ENCODE measurements at regions not wholly inside any gene's neighbourhood (a gene's known extent, or its start where the extent isn't known, plus 50 kb on each side); places are given as distances from the start of the nearest gene placed in this dataset.

DNA sequence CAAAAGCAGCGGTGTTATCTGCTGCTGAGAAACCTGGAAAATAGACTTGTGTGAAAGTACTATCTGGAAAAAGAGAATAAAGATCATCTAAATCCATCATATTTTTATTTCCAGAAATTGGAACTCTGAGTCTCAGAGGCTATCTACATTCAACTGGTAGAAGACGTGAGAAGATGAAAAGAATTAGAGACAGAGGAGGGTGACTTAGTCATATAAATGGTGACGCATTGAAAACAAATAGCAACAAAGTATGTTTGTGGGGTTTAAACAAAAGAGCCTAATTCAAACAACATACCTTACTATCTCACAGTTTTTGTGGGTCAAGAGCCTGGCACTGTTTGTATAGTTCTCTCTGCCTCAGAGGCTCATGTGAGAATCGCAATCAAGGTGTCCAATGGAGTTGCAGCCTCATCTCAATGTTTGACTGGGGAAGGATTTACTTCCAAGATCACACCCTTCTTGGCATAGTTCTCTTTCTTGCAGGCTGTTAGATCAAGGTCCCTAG, 757.1 kb upstream of the SLC35B3 start:
- H3K27ac ChIP-seq (ENCODE audit: low read length) = no peak overlapping the region
- H3K4me3 ChIP-seq (ENCODE audit: low read length) = no peak overlapping the region
- DNase-seq = no peak
- no peaks in the 10 kb centered on the region for H3K4me1 ChIP-seq (ENCODE audit: control insufficient read depth, insufficient read depth, low read length)
- 43% methylated on average over 2 of the region's 4 CpGs for WGBS (ENCODE audit: insufficient coverage, low lambda C conversion rate)
- H3K36me3 ChIP-seq (ENCODE audit: control insufficient read depth, insufficient read depth, low read length) = no peaks in the 10 kb centered on the region
- no peaks in the 10 kb centered on the region for H3K27me3 ChIP-seq (ENCODE audit: control insufficient read depth, insufficient read depth, low read length)
- no peaks in the 10 kb centered on the region for H3K9me3 ChIP-seq (ENCODE audit: control insufficient read depth, low read depth, low read length)

DNA sequence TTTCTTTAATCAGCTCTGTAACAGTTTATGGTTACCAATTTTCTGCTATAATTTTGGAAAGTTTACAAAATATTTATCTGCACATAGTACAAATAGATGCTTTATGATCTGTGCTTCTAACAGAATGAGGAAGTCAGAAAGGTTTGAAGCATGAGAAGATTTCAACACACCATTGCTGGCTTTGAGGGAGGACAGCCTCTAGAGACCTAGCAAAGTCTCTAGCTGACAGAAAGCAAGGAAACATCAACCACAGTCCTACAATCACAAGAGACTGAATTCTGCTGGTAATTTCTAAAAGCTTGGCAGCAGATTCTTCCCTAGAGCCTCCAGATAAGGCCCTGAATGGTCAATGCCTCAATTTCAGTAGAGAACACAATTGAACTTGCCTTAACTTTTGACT, 750.8 kb upstream of the SLC35B3 start:
- Histone ChIP-seq H3K9me3 (ENCODE audit: control insufficient read depth, low read depth, low read length) (no peaks in the 10 kb centered on the region), H3K27me3 (ENCODE audit: control insufficient read depth, insufficient read depth, low read length) (no peaks in the 10 kb centered on the region), H3K4me1 (ENCODE audit: control insufficient read depth, insufficient read depth, low read length) (no peaks in the 10 kb centered on the region), H3K36me3 (ENCODE audit: control insufficient read depth, insufficient read depth, low read length) (no peaks in the 10 kb centered on the region), H3K27ac (ENCODE audit: low read length) (no peak overlapping the region), H3K4me3 (ENCODE audit: low read length) (no peak overlapping the region)
- no peak for DNase-seq

- no peaks in the 10 kb centered on the region for H3K36me3 ChIP-seq (ENCODE audit: control insufficient read depth, insufficient read depth, low read length)
- WGBS (ENCODE audit: insufficient coverage, low lambda C conversion rate) = no CpG with 5 or more reads among the region's 2 CpGs
- H3K4me1 ChIP-seq (ENCODE audit: control insufficient read depth, insufficient read depth, low read length) = no peaks in the 10 kb centered on the region
- H3K27me3 ChIP-seq (ENCODE audit: control insufficient read depth, insufficient read depth, low read length) = no peaks in the 10 kb centered on the region
- no peak overlapping the region for H3K4me3 ChIP-seq (ENCODE audit: low read length)
- no peaks in the 10 kb centered on the region for H3K9me3 ChIP-seq (ENCODE audit: control insufficient read depth, low read depth, low read length)
- no peak overlapping the region for H3K27ac ChIP-seq (ENCODE audit: low read length)
- DNase-seq = no peak
Measured at GRCh38 chr6:9178071-9178470, 742.7 kb upstream of the SLC35B3 start.

- no peaks in the 10 kb centered on the region for H3K27me3 ChIP-seq (ENCODE audit: control insufficient read depth, insufficient read depth, low read length)
- no peak for DNase-seq
- no peaks in the 10 kb centered on the region for H3K36me3 ChIP-seq (ENCODE audit: control insufficient read depth, insufficient read depth, low read length)
- H3K9me3 ChIP-seq (ENCODE audit: control insufficient read depth, low read depth, low read length) = no peaks in the 10 kb centered on the region
- H3K4me3 ChIP-seq (ENCODE audit: low read length) = no peak overlapping the region
- H3K4me1 ChIP-seq (ENCODE audit: control insufficient read depth, insufficient read depth, low read length) = no peaks in the 10 kb centered on the region
- WGBS (ENCODE audit: insufficient coverage, low lambda C conversion rate) = no CpG with 5 or more reads among the region's 7 CpGs
- no peak overlapping the region for H3K27ac ChIP-seq (ENCODE audit: low read length)
Measured at GRCh38 chr6:9173229-9173628, 737.9 kb upstream of the SLC35B3 start.

DNA sequence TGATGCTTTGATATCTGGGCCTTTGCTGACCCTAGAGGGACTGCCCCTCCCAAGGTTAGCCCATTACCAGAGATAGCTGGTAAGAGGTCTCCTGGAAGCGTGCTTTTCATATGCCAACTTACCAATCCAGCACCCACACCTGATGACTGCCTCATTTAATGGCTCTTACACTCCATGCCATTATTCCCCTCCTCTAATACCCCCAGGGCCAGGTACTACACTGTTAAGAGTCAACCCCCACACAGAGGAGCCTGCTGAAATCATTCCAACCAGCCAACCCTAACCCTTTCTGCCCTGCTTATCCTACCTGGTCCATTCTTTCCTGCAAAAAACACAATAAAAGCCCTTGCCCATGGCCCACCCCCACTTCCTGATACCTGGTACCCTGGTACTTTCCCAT, 736.8 kb upstream of the SLC35B3 start:
- 100% methylated on average over 1 of the region's 1 CpG for WGBS (ENCODE audit: insufficient coverage, low lambda C conversion rate)
- Histone ChIP-seq H3K4me3 (ENCODE audit: low read length) (no peak overlapping the region), H3K9me3 (ENCODE audit: control insufficient read depth, low read depth, low read length) (no peaks in the 10 kb centered on the region), H3K27me3 (ENCODE audit: control insufficient read depth, insufficient read depth, low read length) (no peaks in the 10 kb centered on the region), H3K27ac (ENCODE audit: low read length) (no peak overlapping the region), H3K4me1 (ENCODE audit: control insufficient read depth, insufficient read depth, low read length) (no peaks in the 10 kb centered on the region), H3K36me3 (ENCODE audit: control insufficient read depth, insufficient read depth, low read length) (no peaks in the 10 kb centered on the region)
- no peak for DNase-seq

- no peak overlapping the region for H3K4me3 ChIP-seq (ENCODE audit: low read length)
- no peaks in the 10 kb centered on the region for H3K4me1 ChIP-seq (ENCODE audit: control insufficient read depth, insufficient read depth, low read length)
- no peaks in the 10 kb centered on the region for H3K9me3 ChIP-seq (ENCODE audit: control insufficient read depth, low read depth, low read length)
- no peak overlapping the region for H3K27ac ChIP-seq (ENCODE audit: low read length)
- WGBS (ENCODE audit: insufficient coverage, low lambda C conversion rate) = no CpG with 5 or more reads among the region's 1 CpG
- DNase-seq = no peak
- no peaks in the 10 kb centered on the region for H3K27me3 ChIP-seq (ENCODE audit: control insufficient read depth, insufficient read depth, low read length)
- no peaks in the 10 kb centered on the region for H3K36me3 ChIP-seq (ENCODE audit: control insufficient read depth, insufficient read depth, low read length)
Measured at GRCh38 chr6:9168669-9169068, 733.3 kb upstream of the SLC35B3 start.

DNA sequence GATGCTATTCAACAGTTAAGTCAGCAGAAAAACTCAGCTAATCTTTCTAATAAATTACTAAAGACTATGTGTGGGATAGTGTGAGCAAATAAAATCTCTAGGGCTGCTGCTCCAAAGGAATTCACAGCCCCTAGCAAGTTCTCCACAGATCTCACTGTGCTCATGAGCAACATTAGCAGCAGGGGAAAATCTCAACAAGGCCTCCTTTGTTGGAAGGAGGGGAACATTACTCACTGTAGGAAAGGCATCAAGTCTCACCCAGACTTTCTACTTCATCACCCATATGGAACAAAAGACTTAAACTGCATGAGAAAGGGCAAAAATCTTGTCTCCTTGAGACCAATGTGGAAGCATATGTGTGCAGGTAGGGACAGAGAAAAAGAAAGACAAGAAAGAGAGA, 726.4 kb upstream of the SLC35B3 start:
- peaks cover 7% of the 10 kb centered on the region for H3K9me3 ChIP-seq (ENCODE audit: control insufficient read depth, low read depth, low read length)
- no peaks in the 10 kb centered on the region for H3K4me1 ChIP-seq (ENCODE audit: control insufficient read depth, insufficient read depth, low read length)
- H3K4me3 ChIP-seq (ENCODE audit: low read length) = no peak overlapping the region
- H3K36me3 ChIP-seq (ENCODE audit: control insufficient read depth, insufficient read depth, low read length) = no peaks in the 10 kb centered on the region
- DNase-seq = no peak
- no peak overlapping the region for H3K27ac ChIP-seq (ENCODE audit: low read length)
- H3K27me3 ChIP-seq (ENCODE audit: control insufficient read depth, insufficient read depth, low read length) = no peaks in the 10 kb centered on the region

GRCh38 chr6:9159051-9159450, 723.7 kb upstream of the SLC35B3 start:
- DNase-seq = no peak
- H3K36me3 ChIP-seq (ENCODE audit: control insufficient read depth, insufficient read depth, low read length) = no peaks in the 10 kb centered on the region
- WGBS (ENCODE audit: insufficient coverage, low lambda C conversion rate) = no CpG with 5 or more reads among the region's 3 CpGs
- H3K27ac ChIP-seq (ENCODE audit: low read length) = no peak overlapping the region
- no peak overlapping the region for H3K4me3 ChIP-seq (ENCODE audit: low read length)
- peaks cover 7% of the 10 kb centered on the region for H3K9me3 ChIP-seq (ENCODE audit: control insufficient read depth, low read depth, low read length)
- H3K27me3 ChIP-seq (ENCODE audit: control insufficient read depth, insufficient read depth, low read length) = no peaks in the 10 kb centered on the region
- no peaks in the 10 kb centered on the region for H3K4me1 ChIP-seq (ENCODE audit: control insufficient read depth, insufficient read depth, low read length)

- Histone ChIP-seq H3K9me3 (ENCODE audit: control insufficient read depth, low read depth, low read length) (no peaks in the 10 kb centered on the region), H3K4me3 (ENCODE audit: low read length) (no peak overlapping the region), H3K27me3 (ENCODE audit: control insufficient read depth, insufficient read depth, low read length) (no peaks in the 10 kb centered on the region), H3K36me3 (ENCODE audit: control insufficient read depth, insufficient read depth, low read length) (no peaks in the 10 kb centered on the region), H3K4me1 (ENCODE audit: control insufficient read depth, insufficient read depth, low read length) (no peaks in the 10 kb centered on the region), H3K27ac (ENCODE audit: low read length) (no peak overlapping the region)
- no CpG with 5 or more reads among the region's 3 CpGs for WGBS (ENCODE audit: insufficient coverage, low lambda C conversion rate)
- no peak for DNase-seq
Measured at GRCh38 chr6:9155836-9156235, 720.5 kb upstream of the SLC35B3 start.

GRCh38 chr6:9143140-9143539, 707.8 kb upstream of the SLC35B3 start:
- H3K36me3 ChIP-seq (ENCODE audit: control insufficient read depth, insufficient read depth, low read length) = no peaks in the 10 kb centered on the region
- H3K4me3 ChIP-seq (ENCODE audit: low read length) = no peak overlapping the region
- no peaks in the 10 kb centered on the region for H3K4me1 ChIP-seq (ENCODE audit: control insufficient read depth, insufficient read depth, low read length)
- no peaks in the 10 kb centered on the region for H3K9me3 ChIP-seq (ENCODE audit: control insufficient read depth, low read depth, low read length)
- no CpG with 5 or more reads among the region's 4 CpGs for WGBS (ENCODE audit: insufficient coverage, low lambda C conversion rate)
- DNase-seq = no peak
- no peak overlapping the region for H3K27ac ChIP-seq (ENCODE audit: low read length)
- no peaks in the 10 kb centered on the region for H3K27me3 ChIP-seq (ENCODE audit: control insufficient read depth, insufficient read depth, low read length)

DNA sequence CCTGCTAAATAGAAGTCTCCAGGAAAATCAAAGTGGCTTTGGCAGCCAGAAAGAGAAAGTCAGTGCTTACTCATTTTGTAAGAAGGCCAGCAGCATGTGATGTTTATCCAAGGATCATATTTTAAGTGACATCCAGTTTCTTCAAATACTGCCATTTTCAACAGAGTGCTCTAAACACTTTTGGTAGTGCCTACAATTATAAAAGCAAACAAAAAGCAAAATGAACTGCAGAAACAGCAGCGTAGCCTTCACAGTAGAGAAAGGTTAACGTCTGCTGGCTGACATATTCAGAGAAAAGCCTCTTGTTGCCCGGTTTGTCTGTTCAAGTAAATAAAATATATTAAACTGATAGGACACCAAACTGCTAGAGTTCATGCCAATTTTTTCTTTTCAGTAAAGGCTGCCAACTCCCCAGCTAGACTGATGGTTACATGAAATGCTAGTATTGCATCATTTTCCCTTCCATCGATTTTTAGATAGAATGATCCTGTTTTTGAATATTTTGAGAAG, 705.7 kb upstream of the SLC35B3 start:
- Histone ChIP-seq H3K9me3 (ENCODE audit: control insufficient read depth, low read depth, low read length) (no peaks in the 10 kb centered on the region), H3K4me1 (ENCODE audit: control insufficient read depth, insufficient read depth, low read length) (no peaks in the 10 kb centered on the region), H3K27me3 (ENCODE audit: control insufficient read depth, insufficient read depth, low read length) (no peaks in the 10 kb centered on the region), H3K36me3 (ENCODE audit: control insufficient read depth, insufficient read depth, low read length) (no peaks in the 10 kb centered on the region), H3K27ac (ENCODE audit: low read length) (no peak overlapping the region), H3K4me3 (ENCODE audit: low read length) (no peak overlapping the region)
- WGBS (ENCODE audit: insufficient coverage, low lambda C conversion rate) = 63% methylated on average over 3 of the region's 4 CpGs
- no peak for DNase-seq
